Neural progenitor cell (in vitro differentiated cells): ENCODE measurements at regions not wholly inside any gene's neighbourhood (a gene's known extent, or its start where the extent isn't known, plus 50 kb on each side); places are given as distances from the start of the nearest gene placed in this dataset.

Experiments used
- CTCF ChIP-seq: fragments of 200-600 bp; sonication (generic); IDR thresholded peaks from 2 replicates; pipeline ENCODE4 v1.5.1; 2017; ENCODE audit warnings: antibody characterized with exemption, mild to moderate bottlenecking
- EZH2 ChIP-seq: fragments of 200-600 bp; sonication (generic); IDR thresholded peaks from 2 replicates; pipeline ENCODE4 v1.6.1; 2017; ENCODE audit warnings: antibody characterized with exemption, mild to moderate bottlenecking, moderate library complexity

GRCh38 chr2:234333168-234334130, 163.4 kb downstream of the ARL4C start:
- TF ChIP-seq EZH2 (no peak), CTCF (no peak)
